NCI-H1417 (cell line): ENCODE measurements at regions not wholly inside any gene's neighbourhood (a gene's known extent, or its start where the extent isn't known, plus 50 kb on each side); places are given as distances from the start of the nearest gene placed in this dataset.

Experiments used
- DNase-seq, 3 experiments: peaks; one replicate each; lab custom pipeline; 2025; lab: John Stamatoyannopoulos, UW

GRCh38 chr14:27929797-27930347 is 836.7 kb upstream of the FOXG1 start:
- peak in 1 of 3 experiments; percentile 59 for DNase-seq

DNA sequence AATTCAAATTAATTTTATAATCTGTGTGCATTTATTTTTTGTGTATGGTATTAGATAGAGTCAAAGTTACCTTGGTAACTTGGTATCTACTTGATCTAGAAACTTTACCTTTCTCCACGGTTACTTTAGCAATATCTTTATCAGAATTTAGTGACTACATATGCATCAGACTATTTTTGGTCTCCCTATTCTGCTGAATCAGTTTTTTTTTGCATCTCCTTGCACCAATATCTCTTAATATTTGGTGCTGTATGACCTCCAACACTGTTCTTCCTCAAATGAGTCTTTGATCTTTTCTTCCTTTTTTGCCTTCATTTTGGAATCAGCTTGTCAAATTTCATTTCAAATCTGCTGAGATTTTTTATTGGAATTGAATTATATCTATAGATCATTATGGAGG is 828.2 kb upstream of the FOXG1 start:
- DNase-seq: no peak

DNA sequence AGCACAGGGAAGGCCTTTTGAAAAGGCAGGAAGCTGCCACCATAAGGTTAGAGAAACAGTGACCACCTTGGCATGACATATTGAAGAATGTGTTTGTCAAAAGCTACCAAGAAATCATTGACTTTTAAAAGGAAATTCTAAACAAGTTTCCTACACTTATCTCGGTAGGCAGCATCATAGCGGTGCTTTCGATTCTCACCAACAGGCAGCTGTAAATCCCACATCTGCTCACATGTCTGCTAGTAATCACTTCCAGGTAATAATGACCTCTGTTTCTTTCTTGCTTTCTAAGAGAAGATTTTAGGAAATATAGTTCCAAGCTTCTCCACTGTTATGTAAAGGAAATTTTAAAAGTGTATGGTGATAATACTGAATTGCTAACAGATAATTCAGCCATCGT is 821.1 kb upstream of the FOXG1 start:
- no peak for DNase-seq

GRCh38 chr14:27958757-27959156 is 807.8 kb upstream of the FOXG1 start:
- no peak for DNase-seq

- peak; percentile 92 to 99 (median 98) for DNase-seq
Observed at GRCh38 chr14:27995691-27996090, 770.9 kb upstream of the FOXG1 start.

DNA sequence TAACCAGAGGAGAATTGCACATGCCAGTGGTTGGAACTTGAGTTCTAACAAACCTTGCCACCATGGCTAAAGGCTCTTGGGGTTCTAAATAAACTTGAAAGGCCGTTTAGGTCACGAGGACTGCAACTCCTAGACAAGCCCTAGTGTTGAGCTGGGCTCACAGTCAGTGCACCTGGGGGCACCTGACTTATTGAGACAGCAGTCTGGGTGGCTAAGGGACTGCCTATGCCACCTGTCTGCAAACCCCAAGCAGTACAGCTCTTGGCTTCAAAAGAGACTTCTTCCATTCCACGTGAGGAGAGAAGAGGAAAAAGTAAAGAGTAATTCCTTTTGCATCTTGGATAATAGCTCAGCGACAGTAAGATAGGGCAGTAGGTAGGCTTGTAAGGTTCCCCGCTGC is 765.6 kb upstream of the FOXG1 start:
- DNase-seq: no peak

DNA sequence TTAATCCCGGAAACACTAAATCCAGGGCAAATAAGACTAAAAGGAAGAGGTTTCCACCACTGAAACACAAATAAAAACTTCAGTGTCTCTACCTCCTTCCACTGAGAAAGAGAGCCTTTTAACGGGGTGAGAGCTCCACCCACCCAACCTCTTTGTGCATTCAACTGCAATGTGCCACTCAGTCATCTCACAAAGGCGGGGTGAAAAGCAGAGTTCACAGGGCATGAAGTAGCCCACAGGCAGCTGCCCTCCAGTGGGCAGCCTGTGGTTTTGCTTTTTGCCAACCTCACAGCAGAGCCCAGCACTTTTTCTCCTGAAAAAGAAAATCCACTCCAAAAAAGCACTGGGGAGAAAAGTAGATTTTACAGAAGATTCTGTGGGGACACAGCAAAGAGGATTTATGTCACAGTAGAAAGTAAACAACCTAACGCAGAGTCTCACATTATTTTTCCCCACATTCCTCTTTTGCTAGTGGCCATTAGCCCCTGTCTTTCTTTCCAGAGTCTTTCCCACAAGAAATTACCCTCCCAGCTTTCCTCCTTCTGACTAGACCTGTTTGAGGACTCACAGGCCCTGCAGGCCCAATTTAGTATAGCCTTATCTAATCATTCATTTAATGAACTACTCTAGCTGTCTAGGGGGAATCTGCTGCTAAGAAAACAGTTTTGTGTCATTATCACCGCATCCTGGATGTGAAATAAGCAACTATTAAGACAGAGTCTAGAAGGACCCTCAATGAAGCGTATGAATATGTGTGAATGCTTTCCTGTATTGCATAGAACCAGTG is 753.8 kb upstream of the FOXG1 start:
- DNase-seq: peak in 1 of 3 experiments; percentile 9

- DNase-seq: no peak
Observed at GRCh38 chr14:28020112-28020511, 746.5 kb upstream of the FOXG1 start.

DNA sequence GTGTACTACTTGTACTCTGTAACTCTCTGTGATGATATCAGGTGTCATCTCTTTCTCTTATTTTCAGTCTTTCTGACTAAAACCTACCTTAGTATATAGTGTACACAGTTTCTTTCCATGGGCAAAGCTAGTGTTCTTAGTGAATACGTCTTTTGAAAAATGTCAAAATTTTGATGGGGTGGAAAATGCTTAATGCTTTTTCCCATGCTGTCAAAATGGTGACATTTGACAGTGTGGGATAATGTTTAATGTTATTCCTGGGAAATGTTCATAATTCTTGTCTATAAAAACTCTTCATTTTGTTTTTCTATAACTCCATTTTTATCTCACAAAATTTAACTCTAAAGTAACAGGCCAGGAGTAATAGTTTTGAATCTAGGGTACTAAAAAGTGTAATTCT is 742.7 kb upstream of the FOXG1 start:
- no peak for DNase-seq

GRCh38 chr14:28052251-28052650 is 714.3 kb upstream of the FOXG1 start:
- DNase-seq: no peak

- DNase-seq: no peak
Observed at GRCh38 chr14:28055008-28055407, 711.6 kb upstream of the FOXG1 start.

DNA sequence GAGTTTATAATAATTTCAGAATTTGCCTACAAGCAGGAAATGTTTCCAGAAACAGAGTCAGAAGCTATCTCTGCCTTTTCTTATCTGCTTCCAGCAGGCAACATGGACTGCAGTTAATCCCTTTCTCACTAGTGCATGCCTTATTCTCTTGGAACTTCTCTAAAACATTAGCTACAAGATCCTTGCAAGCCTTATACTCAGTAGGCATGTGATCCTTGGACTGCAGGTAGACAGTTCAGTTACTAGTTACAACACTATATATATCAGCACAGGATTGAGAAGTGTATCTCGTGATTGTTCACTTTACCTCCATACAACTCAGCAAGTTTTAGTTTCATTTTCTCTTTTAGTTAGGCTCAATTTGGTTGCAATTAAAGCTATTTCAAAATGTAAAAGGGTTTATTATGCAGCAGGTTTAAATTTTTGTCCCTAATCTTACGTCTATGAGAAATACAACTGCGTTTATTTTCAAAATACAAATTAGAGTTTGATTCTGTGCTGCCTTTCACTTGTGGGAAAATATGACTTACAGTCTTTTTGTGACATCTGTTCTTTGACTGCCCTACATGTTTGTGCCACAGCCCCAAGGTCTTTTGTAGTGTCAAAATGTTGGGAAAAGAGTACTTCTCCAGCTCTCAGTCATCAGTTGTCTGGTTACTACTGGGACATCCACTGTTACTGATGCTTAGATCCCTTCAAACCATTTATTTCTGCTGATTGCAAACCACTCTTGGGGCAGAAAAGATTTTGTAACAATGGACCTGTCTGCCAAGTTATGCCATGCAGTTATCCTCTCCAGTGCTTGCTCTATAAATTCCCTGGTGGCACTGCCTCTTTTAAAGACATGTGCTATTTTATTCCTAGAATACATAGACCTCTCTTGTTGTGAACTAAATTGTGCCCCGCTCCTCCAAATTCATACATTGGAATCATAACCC is 709.0 kb upstream of the FOXG1 start:
- peak in 1 of 3 experiments; percentile 26 for DNase-seq

DNA sequence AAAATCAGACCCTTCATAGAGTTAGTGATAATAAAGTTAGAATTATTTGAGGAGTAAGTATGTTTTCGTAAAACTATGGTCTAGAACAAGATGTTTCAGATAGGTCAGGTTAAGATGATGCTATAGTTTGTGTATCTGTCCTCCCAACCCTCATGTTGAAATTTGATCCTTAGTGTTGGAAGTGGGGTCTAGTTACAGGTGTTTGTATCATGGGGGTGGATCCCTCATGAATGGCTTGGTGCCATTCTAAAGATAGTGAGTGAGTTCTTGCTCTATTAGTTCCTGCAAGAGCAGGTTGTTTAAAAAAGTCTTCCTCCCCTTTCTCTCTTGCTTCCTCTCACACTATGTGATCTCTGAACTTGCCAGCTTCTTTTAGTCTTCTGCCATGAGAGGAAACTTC is 707.3 kb upstream of the FOXG1 start:
- peak in 1 of 3 experiments; percentile 42 for DNase-seq

DNA sequence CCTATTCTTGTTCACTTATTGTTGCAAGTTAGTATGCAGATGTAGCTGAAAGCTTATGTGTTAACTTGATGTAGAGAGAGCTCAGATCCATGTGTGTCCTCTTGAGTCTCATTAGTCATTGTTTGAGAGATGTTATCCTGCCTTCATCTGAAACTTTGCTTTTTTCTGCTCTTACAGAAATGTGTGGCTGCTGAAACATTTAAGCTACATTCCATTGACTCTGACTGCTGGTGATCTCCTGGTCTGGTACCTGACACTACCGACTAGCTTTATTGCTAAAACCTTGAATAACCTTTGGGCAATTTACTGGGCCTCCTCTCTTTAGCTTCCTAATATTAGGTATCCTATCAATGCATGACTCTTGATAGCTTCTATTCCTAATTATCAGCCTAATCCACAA is 705.6 kb upstream of the FOXG1 start:
- no peak for DNase-seq

GRCh38 chr14:28077021-28077420 is 689.6 kb upstream of the FOXG1 start:
- no peak for DNase-seq

DNA sequence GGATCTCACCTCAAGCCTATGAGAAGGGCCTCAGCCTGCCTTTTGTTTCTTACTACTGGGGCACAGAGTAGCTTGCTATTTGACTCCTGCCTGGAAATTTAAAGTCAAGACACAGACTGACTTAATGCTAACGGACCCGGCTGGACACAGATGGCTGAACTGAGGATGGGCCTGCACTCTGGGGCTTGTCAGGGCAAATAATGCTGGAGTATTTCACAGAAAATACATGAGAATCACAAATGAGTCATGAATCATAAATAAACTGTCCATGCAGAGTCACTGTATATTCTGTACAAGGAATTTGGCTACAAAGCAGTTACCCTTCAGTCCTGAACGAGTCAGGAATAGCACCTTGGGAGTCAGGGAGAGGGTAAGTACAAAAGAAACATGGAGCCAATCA is 683.2 kb upstream of the FOXG1 start:
- no peak for DNase-seq

DNA sequence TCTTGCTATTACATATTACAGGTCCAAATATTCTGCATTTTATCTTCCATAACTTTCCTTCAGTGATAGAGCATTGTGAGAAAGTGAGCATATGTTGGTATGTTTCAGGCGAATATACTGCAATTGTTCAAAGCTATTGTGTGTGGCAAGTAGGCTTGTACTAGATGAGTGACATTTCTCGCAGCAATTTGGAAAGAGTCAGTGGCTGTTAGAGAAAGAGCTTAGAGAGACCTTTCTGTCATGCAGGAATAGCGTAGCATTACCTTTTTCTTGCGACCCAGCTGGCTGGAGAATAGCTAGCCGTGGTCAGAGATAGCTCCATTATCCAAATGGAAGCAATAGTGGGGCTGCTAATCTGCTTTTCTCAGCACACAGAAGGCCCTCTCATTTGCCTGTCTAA is 678.5 kb upstream of the FOXG1 start:
- DNase-seq: no peak

GRCh38 chr14:28097585-28097984 is 669.0 kb upstream of the FOXG1 start:
- DNase-seq: no peak

- no peak for DNase-seq
Observed at GRCh38 chr14:28098856-28099255, 667.7 kb upstream of the FOXG1 start.

DNA sequence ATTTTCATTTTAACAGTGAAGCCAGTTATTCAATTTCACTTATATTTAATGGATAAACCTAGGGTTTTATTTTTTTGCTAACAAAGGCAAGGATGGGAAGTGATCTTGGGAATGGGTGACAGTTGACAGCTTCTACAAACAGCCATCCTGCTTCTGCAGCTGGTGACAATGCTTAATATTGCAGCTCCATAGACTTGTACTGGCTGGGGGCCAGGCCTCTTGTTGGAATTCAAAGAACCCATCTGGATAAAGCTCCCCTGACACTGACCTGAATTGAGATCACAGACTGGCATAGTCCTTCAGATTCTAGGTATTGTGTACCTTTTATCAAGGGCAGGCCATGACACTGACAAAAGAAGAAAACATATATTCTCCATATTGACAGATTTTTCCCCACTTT is 664.6 kb upstream of the FOXG1 start:
- peak; percentile 4 to 62 (median 54) for DNase-seq

DNA sequence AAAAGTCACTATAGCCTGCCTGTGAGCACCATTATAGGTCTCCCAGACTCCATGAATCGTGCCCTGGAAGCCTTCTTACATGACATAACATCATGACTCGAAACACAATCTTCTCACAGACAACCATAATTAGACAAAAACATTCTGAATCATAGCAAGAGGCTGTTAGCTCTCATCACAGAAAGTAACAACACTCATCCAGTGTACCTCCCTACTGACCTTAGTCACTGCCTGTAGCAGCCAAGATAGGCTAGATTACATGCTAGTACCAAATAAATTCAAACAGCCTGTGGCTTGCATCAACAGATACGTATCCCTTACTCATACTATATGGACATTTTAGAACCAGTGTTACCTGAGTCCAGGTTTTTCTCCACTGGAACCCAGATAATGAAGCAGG is 663.8 kb upstream of the FOXG1 start:
- DNase-seq: no peak

DNA sequence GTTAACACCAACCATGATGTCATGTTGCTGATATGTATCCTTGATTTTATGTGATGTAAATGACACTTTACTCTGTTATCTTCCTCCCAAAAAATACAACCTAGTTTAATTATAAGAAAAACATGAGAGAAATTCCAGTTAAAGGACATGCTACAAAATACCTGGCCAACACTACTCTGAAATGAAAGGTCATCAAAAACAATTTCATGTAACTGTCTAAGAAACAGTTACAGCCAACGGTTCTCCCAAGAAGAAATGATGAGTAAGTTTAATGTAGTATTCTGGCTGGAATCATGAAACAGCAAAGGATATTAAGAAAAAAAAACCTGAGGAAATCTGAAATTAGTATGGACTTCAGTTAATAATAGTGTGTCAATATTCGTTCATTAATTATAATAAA is 653.3 kb upstream of the FOXG1 start:
- DNase-seq: no peak

GRCh38 chr14:28116716-28117115 is 649.9 kb upstream of the FOXG1 start:
- no peak for DNase-seq
